Astrocyte (in vitro differentiated cells and primary cell): ENCODE measurements at regions not wholly inside any gene's neighbourhood (a gene's known extent, or its start where the extent isn't known, plus 50 kb on each side); places are given as distances from the start of the nearest gene placed in this dataset.
A peak's percentile ranks its signal among the peaks of the same experiment; 100 is the strongest.

ENCODE experiments used
- DNase-seq: peaks from one replicate; pipeline ENCODE4 v3.0.0-alpha.2; 2010; ENCODE audit warnings: low read depth
- FAIRE-seq: peaks from 2 replicates; lab custom pipeline; 2011; peaks lifted over from hg19 to GRCh38; lab: Jason Lieb, UNC
- H2AFZ ChIP-seq: 2 replicates; pipeline ENCODE4 v1.6.0; 2012; ENCODE audit warnings: low read depth, low read length, inconsistent platforms
- H3K27ac ChIP-seq: 2 replicates; pipeline ENCODE4 v1.5.1; 2011; ENCODE audit warnings: low read depth, low read length, inconsistent platforms
- H3K27me3 ChIP-seq: 2 replicates; pipeline ENCODE4 v1.6.0; 2011; ENCODE audit warnings: low read length, inconsistent platforms; ENCODE audit not compliant: insufficient read depth
- H3K36me3 ChIP-seq: 2 replicates; pipeline ENCODE4 v1.5.1; 2011; ENCODE audit warnings: low read length, inconsistent platforms; ENCODE audit not compliant: insufficient read depth
- H3K4me1 ChIP-seq: 2 replicates; pipeline ENCODE4 v1.5.1; 2011; ENCODE audit warnings: low read length, inconsistent platforms; ENCODE audit not compliant: insufficient read depth
- H3K4me2 ChIP-seq: 2 replicates; pipeline ENCODE4 v1.6.0; 2012; ENCODE audit warnings: low read length, inconsistent platforms
- H3K4me3 ChIP-seq: 2 replicates; pipeline ENCODE4 v1.5.1; 2011; ENCODE audit warnings: low read depth, mild to moderate bottlenecking, low read length, inconsistent platforms; ENCODE audit not compliant: insufficient read depth
- H3K79me2 ChIP-seq: 2 replicates; pipeline ENCODE4 v1.6.0; 2012; ENCODE audit warnings: mild to moderate bottlenecking, low read length, inconsistent platforms; ENCODE audit not compliant: insufficient read depth
- H3K9ac ChIP-seq: 2 replicates; pipeline ENCODE4 v1.6.0; 2012; ENCODE audit warnings: mild to moderate bottlenecking, low read length, inconsistent platforms
- H3K9me3 ChIP-seq: 2 replicates; pipeline ENCODE4 v1.5.1; 2012; ENCODE audit warnings: low read depth, mild to moderate bottlenecking, low read length, inconsistent platforms; ENCODE audit not compliant: insufficient read depth
- H4K20me1 ChIP-seq: 2 replicates; pipeline ENCODE4 v1.6.0; 2012; ENCODE audit warnings: low read length, inconsistent platforms; ENCODE audit not compliant: insufficient read depth
- H3K27ac Mint-ChIP-seq: one replicate; pipeline ENCODE4 v1.8.0; 2021; ENCODE audit warnings: mild to moderate bottlenecking, mixed read lengths; ENCODE audit not compliant: unreplicated experiment
- H3K27me3 Mint-ChIP-seq: one replicate; pipeline ENCODE4 v1.8.0; 2021; ENCODE audit warnings: low read depth, mixed read lengths; ENCODE audit not compliant: unreplicated experiment
- H3K36me3 Mint-ChIP-seq: one replicate; pipeline ENCODE4 v1.8.0; 2021; ENCODE audit warnings: low read depth, mixed read lengths; ENCODE audit not compliant: unreplicated experiment
- H3K4me1 Mint-ChIP-seq: one replicate; pipeline ENCODE4 v1.8.0; 2021; ENCODE audit warnings: low read depth, mixed read lengths; ENCODE audit not compliant: unreplicated experiment
- H3K4me3 Mint-ChIP-seq: one replicate; pipeline ENCODE4 v1.8.0; 2021; ENCODE audit warnings: mild to moderate bottlenecking, moderate library complexity, mixed read lengths; ENCODE audit not compliant: unreplicated experiment
- H3K9me3 Mint-ChIP-seq: one replicate; pipeline ENCODE4 v1.8.0; 2021; ENCODE audit warnings: mild to moderate bottlenecking, mixed read lengths; ENCODE audit not compliant: unreplicated experiment
- CTCF ChIP-seq: IDR thresholded peaks from 2 replicates; pipeline ENCODE4 v1.5.1; 2011; ENCODE audit warnings: low read depth, mild to moderate bottlenecking, inconsistent platforms, low read length, moderate library complexity; ENCODE audit not compliant: insufficient read depth
- EZH2 ChIP-seq: IDR thresholded peaks from 2 replicates; pipeline ENCODE4 v1.6.1; 2012; ENCODE audit warnings: mild to moderate bottlenecking, low read length, inconsistent platforms; ENCODE audit not compliant: insufficient read depth

DNA sequence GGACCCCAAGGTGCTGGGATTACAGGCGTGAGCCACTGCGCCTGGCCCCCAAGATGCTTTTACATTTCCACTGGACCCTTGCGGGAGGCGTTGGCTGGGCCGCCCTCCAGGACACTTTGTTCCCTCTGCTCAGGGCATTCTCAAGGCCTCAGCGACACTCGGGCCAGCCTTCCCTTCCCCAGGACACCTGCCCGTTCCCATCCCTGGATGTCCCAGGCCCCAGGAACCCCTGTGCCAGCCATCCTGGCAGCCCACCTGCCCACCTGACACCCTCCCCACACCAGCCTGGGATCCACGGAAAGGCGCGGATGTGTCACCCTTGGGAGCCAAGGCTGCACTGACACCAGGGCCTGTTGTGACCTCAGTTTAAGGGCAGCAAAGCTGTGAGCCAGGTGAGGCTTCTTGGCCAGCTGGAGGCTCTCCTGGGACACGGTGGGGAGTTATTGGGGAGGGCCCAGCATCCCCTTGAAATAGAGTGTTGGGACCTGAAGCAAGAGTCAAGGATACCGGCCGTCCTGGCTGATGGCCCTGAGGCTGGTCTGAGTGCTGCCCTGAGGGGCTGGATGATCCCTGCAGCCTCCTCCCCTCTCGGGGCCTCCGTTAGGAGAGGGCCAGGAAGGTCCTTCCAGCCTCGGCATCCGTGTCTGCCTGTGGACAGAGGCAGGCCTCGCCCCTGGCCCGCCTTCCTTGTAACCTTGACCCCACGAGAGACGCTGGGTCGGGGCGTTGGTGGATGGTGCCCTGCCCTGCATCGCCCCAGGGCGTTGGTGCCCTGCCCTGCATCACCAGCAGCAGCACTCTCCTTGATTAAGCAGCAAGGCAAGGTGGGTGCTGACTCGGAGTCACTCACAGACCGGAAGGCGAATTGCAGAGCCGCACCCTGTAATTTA is 84.2 kb upstream of the BHLHE23 start:
- H3K27ac Mint-ChIP-seq: peak overlapping the region; percentile 12
- Histone ChIP-seq H3K27ac (no peak overlapping the region), H3K36me3 (no peaks in the 10 kb centered on the region), H3K4me3 (no peak overlapping the region), H4K20me1 (no peaks in the 10 kb centered on the region), H3K9ac (no peak overlapping the region), H2AFZ (no peak overlapping the region), H3K4me2 (no peak overlapping the region), H3K4me1 (no peaks in the 10 kb centered on the region), H3K27me3 (peaks cover 6% of the 10 kb centered on the region), H3K9me3 (no peaks in the 10 kb centered on the region), H3K79me2 (no peaks in the 10 kb centered on the region)
- H3K4me1 Mint-ChIP-seq: no peaks in the 10 kb centered on the region
- no peak overlapping the region for H3K4me3 Mint-ChIP-seq
- FAIRE-seq: no peak
- H3K36me3 Mint-ChIP-seq: no peaks in the 10 kb centered on the region
- H3K27me3 Mint-ChIP-seq: peaks cover 62% of the 10 kb centered on the region
- TF ChIP-seq CTCF (no peak), EZH2 (no peak)
- no peaks in the 10 kb centered on the region for H3K9me3 Mint-ChIP-seq
- no peak for DNase-seq

DNA sequence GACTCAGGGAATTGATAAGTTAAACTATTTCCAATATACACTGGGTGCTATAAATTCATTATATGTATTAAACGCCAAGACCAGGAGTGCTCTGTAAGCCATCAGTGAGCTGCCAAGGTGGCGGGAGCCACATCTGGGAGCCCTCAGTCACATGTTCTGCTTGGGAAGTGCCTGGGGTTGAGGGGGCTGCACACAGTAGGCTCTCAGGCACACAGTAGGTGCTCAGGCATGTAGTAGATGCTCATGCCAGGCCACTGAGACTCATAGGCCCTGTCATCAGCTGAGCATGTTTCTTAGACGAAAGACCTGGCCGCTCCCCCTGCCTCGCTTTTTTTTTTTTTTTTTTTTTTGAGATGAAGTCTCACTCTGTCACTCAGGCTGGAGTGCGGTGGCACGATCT is 83.3 kb upstream of the BHLHE23 start:
- Histone ChIP-seq H3K9ac (no peak overlapping the region), H3K27me3 (peaks cover 8% of the 10 kb centered on the region), H3K36me3 (no peaks in the 10 kb centered on the region), H3K4me2 (no peak overlapping the region), H3K4me3 (no peak overlapping the region), H3K79me2 (no peaks in the 10 kb centered on the region), H4K20me1 (no peaks in the 10 kb centered on the region), H3K9me3 (no peaks in the 10 kb centered on the region), H2AFZ (no peak overlapping the region), H3K4me1 (no peaks in the 10 kb centered on the region), H3K27ac (no peak overlapping the region)
- no peak for TF ChIP-seq CTCF
- peaks cover 60% of the 10 kb centered on the region for H3K27me3 Mint-ChIP-seq
- H3K27ac Mint-ChIP-seq: no peak overlapping the region
- DNase-seq (no peak), FAIRE-seq (no peak)
- H3K9me3 Mint-ChIP-seq: no peaks in the 10 kb centered on the region
- no peak overlapping the region for H3K4me3 Mint-ChIP-seq
- H3K36me3 Mint-ChIP-seq: no peaks in the 10 kb centered on the region
- H3K4me1 Mint-ChIP-seq: no peaks in the 10 kb centered on the region
